ENCODE measurements at regions not wholly inside any gene's neighbourhood (a gene's known extent, or its start where the extent isn't known, plus 50 kb on each side); places are given as distances from the start of the nearest gene placed in this dataset.

- TF ChIP-seq ZNF672 (CRISPR knock-in tag; IDR thresholded peaks at IDR 0.05), result no peak
- TF ChIP-seq CTCF (CRISPR knock-in tag; IDR thresholded peaks at IDR 0.05), result no peak
- no peak for TF ChIP-seq ZNF142 (CRISPR knock-in tag; IDR thresholded peaks at IDR 0.05)
- no peak for TF ChIP-seq SIN3A (IDR thresholded peaks at IDR 0.05; ENCODE audit: borderline replicate concordance, low read depth, low read length)
- no peak for TF ChIP-seq UBTF (CRISPR knock-in tag; IDR thresholded peaks at IDR 0.05)
- TF ChIP-seq JUND (CRISPR knock-in tag; IDR thresholded peaks at IDR 0.05), result no peak
- TF ChIP-seq ELF1 (CRISPR knock-in tag; IDR thresholded peaks at IDR 0.05), result no peak
- no peak for TF ChIP-seq ZNF121 (CRISPR knock-in tag; IDR thresholded peaks at IDR 0.05)
- no peak for TF ChIP-seq NFATC3 (CRISPR knock-in tag; IDR thresholded peaks at IDR 0.05)
- no peak for TF ChIP-seq AHDC1 (CRISPR knock-in tag; IDR thresholded peaks at IDR 0.05; ENCODE audit: borderline replicate concordance)
- TF ChIP-seq CREM (IDR thresholded peaks at IDR 0.05), result no peak
- TF ChIP-seq CREM (CRISPR knock-in tag; IDR thresholded peaks at IDR 0.05), result no peak
- no peak for TF ChIP-seq RBM39 (IDR thresholded peaks at IDR 0.05; ENCODE audit: low read depth, low read length, poor library complexity, severe bottlenecking)
Observed at GRCh38 chr3:87448558-87448957, 172.2 kb upstream of the POU1F1 start.

Data from HepG2 (cell line).